ENCODE measurements at regions not wholly inside any gene's neighbourhood (a gene's known extent, or its start where the extent isn't known, plus 50 kb on each side); places are given as distances from the start of the nearest gene placed in this dataset.

DNA sequence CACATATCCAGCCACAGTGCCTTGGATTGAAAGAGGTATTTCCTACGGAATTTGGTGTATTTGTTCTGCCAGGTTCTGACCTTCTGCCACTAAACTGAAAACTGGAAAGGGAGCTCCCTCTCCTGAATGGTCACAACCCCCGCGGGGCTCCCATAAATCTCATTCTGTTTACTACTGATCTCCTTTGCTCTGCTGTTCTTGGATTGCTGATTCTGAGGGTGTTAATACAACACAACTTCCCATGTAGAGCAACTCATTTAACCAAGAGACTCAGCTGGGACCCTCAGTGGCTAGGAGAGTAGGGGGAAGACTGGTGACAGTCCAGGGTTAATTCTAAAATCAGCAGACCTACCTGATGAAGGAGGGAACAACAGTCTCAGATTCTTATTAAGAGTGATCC, 662.9 kb downstream of the INHBA start:
- no peak for TF ChIP-seq CTCF (IDR thresholded peaks at IDR 0.05; ENCODE audit: extremely low read depth, low read depth, low read length)
- no peaks in the 10 kb centered on the region for H3K79me2 ChIP-seq (ENCODE audit: insufficient read depth, low read length)
- no peaks in the 10 kb centered on the region for H3K4me1 ChIP-seq (ENCODE audit: insufficient read depth, low read length)
- no peaks in the 10 kb centered on the region for H3K27me3 ChIP-seq (ENCODE audit: insufficient read depth, low read length)
- no peak overlapping the region for H3K27ac ChIP-seq (ENCODE audit: low read depth, low read length)
- H3K4me3 ChIP-seq (ENCODE audit: insufficient read depth, low read length): no peak overlapping the region
- DNase-seq (ENCODE audit: insufficient read length, low spot score, missing footprints): no peak
- no peak overlapping the region for H2AFZ ChIP-seq (ENCODE audit: low read length)
- H3K9me3 ChIP-seq (ENCODE audit: low read depth, low read length): peaks cover 5% of the 10 kb centered on the region
- no peaks in the 10 kb centered on the region for H4K20me1 ChIP-seq (ENCODE audit: insufficient read depth, low read length)
- no peak overlapping the region for H3K4me2 ChIP-seq (ENCODE audit: insufficient read depth, low read length)
- no peaks in the 10 kb centered on the region for H3K36me3 ChIP-seq (ENCODE audit: insufficient read depth, low read length)

DNA sequence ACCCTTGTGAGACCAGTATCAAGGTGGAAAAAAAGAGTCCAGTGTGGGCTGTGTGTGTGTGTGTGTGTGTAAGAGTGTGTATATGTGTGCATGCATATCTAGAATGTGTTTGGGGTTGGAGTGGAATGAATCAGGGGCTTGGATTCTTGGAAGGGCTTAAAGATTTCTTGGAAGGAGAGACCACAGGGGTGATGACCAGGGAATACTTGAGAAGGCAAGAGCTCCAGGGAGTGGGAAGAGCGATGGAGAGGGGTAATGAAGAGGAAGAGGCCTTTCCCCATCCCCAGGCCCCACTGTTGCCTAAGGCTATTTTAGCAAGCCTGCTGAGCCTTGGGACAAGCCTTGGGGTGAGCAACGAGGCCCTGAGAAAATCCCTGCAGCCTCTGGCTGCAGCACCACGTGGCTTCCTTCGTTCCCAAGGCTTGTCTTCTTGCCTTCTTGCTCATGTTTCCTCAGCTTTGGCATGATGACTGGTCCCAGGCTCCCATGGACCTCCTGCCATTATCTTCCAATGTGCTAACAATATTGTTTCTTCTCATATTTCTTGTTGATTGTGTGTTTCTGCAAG, 663.4 kb downstream of the INHBA start:
- no peaks in the 10 kb centered on the region for H3K79me2 ChIP-seq (ENCODE audit: insufficient read depth, low read length)
- no peak overlapping the region for H3K4me2 ChIP-seq (ENCODE audit: insufficient read depth, low read length)
- no peaks in the 10 kb centered on the region for H3K27me3 ChIP-seq (ENCODE audit: insufficient read depth, low read length)
- H3K9me3 ChIP-seq (ENCODE audit: low read depth, low read length): peaks cover 5% of the 10 kb centered on the region
- H4K20me1 ChIP-seq (ENCODE audit: insufficient read depth, low read length): no peaks in the 10 kb centered on the region
- TF ChIP-seq CTCF (IDR thresholded peaks at IDR 0.05; ENCODE audit: extremely low read depth, low read depth, low read length): no peak
- DNase-seq (ENCODE audit: insufficient read length, low spot score, missing footprints): no peak
- no peaks in the 10 kb centered on the region for H3K4me1 ChIP-seq (ENCODE audit: insufficient read depth, low read length)
- H3K4me3 ChIP-seq (ENCODE audit: insufficient read depth, low read length): no peak overlapping the region
- H3K36me3 ChIP-seq (ENCODE audit: insufficient read depth, low read length): no peaks in the 10 kb centered on the region
- no peak overlapping the region for H2AFZ ChIP-seq (ENCODE audit: low read length)
- H3K27ac ChIP-seq (ENCODE audit: low read depth, low read length): no peak overlapping the region

DNA sequence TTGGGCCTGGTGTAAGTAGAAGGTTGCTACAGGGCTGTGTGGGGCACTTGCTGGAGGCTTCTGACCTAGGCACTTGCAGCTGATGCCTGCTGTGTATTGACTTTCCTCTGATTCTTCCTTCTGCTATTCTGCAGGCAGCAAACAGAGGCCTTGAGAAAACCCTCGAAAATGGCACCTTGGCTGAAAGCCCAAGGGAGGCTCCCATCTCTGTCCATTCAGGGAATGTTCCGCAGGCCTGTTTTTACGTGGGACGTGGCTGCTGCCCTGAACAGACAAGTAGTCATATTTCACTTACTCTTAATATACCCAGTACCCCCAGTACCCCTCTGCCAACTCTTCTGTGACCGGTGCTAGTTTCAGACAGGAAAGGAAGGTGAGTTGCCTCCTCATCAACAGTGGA, 664.7 kb downstream of the INHBA start:
- H4K20me1 ChIP-seq (ENCODE audit: insufficient read depth, low read length): no peaks in the 10 kb centered on the region
- no peak overlapping the region for H3K4me3 ChIP-seq (ENCODE audit: insufficient read depth, low read length)
- no peaks in the 10 kb centered on the region for H3K4me1 ChIP-seq (ENCODE audit: insufficient read depth, low read length)
- H3K27ac ChIP-seq (ENCODE audit: low read depth, low read length): no peak overlapping the region
- peaks cover 3% of the 10 kb centered on the region for H3K9me3 ChIP-seq (ENCODE audit: low read depth, low read length)
- DNase-seq (ENCODE audit: insufficient read length, low spot score, missing footprints): no peak
- H3K4me2 ChIP-seq (ENCODE audit: insufficient read depth, low read length): no peak overlapping the region
- H3K27me3 ChIP-seq (ENCODE audit: insufficient read depth, low read length): no peaks in the 10 kb centered on the region
- no peak for TF ChIP-seq CTCF (IDR thresholded peaks at IDR 0.05; ENCODE audit: extremely low read depth, low read depth, low read length)
- H2AFZ ChIP-seq (ENCODE audit: low read length): no peak overlapping the region
- no peaks in the 10 kb centered on the region for H3K79me2 ChIP-seq (ENCODE audit: insufficient read depth, low read length)
- no peaks in the 10 kb centered on the region for H3K36me3 ChIP-seq (ENCODE audit: insufficient read depth, low read length)

- Histone ChIP-seq H3K36me3 (ENCODE audit: insufficient read depth, low read length) (no peaks in the 10 kb centered on the region), H3K79me2 (ENCODE audit: insufficient read depth, low read length) (no peaks in the 10 kb centered on the region), H3K4me2 (ENCODE audit: insufficient read depth, low read length) (no peak overlapping the region), H3K4me3 (ENCODE audit: insufficient read depth, low read length) (no peak overlapping the region), H3K4me1 (ENCODE audit: insufficient read depth, low read length) (no peaks in the 10 kb centered on the region), H3K9me3 (ENCODE audit: low read depth, low read length) (no peaks in the 10 kb centered on the region), H3K27ac (ENCODE audit: low read depth, low read length) (no peak overlapping the region), H2AFZ (ENCODE audit: low read length) (no peak overlapping the region), H3K27me3 (ENCODE audit: insufficient read depth, low read length) (no peaks in the 10 kb centered on the region), H4K20me1 (ENCODE audit: insufficient read depth, low read length) (no peaks in the 10 kb centered on the region)
- TF ChIP-seq CTCF (IDR thresholded peaks at IDR 0.05; ENCODE audit: extremely low read depth, low read depth, low read length): no peak
- DNase-seq (ENCODE audit: insufficient read length, low spot score, missing footprints): no peak
These were observed 665.2 kb downstream of the INHBA start for GRCh38 chr7:41037691-41038090.

All from osteoblast (primary cell).